ENCODE measurements at regions not wholly inside any gene's neighbourhood (a gene's known extent, or its start where the extent isn't known, plus 50 kb on each side); places are given as distances from the start of the nearest gene placed in this dataset.
"Not testable (repeated sequence)": the region's sequence is repeated elsewhere in the genome, so short reads cannot be mapped to it uniquely, and the experiment has no call there.

DNA sequence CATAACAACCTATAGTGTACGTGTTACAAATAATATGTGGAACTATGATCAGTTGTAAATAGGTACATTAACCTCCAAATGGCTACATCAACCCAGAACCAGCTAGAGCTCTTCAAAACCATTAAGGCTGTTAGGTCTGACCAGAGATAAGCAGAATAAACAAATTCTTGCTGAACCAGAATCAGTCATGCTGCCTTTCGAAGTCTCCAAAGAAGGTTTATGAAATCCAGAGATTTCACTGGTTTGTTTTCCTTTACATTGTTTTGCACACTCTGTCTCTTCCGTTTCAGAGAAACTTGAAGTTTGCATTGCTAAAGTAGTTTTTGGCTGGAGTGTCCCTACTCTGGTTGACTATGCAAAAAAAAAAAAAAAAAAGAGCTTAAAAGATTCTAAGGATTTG lies 177.3 kb upstream of the SLIT2 start:
- no peak overlapping the region for H3K27ac Mint-ChIP-seq
- DNase-seq: no peak
- Histone ChIP-seq H2AFZ (ENCODE audit: insufficient read depth, low read depth, low read length, poor library complexity, severe bottlenecking) (no peak overlapping the region), H3K9ac (ENCODE audit: insufficient read depth, low read length, poor library complexity, severe bottlenecking) (no peak overlapping the region), H3K27me3 (ENCODE audit: control insufficient read depth in 2 of 2, insufficient read depth in 2 of 2, low read length in 2 of 2) (no peaks in the 10 kb centered on the region), H3K9me3 (replicated peaks in 1 of 2; ENCODE audit: control insufficient read depth in 1 of 2, insufficient read depth in 1 of 2, low read length in 2 of 2) (peaks cover 0 to 3% of the 10 kb centered on the region in 2 donors), H3K36me3 (replicated peaks in 1 of 2; ENCODE audit: control insufficient read depth in 1 of 2, insufficient read depth in 2 of 2, low read length in 2 of 2) (no peaks in the 10 kb centered on the region), H3K79me2 (ENCODE audit: insufficient read depth, low read length) (no peaks in the 10 kb centered on the region), H3K4me1 (ENCODE audit: control insufficient read depth in 1 of 2, insufficient read depth in 2 of 2, low read length in 2 of 2) (no peaks in the 10 kb centered on the region), H3K4me3 (replicated peaks in 1 of 3; ENCODE audit: low read depth in 2 of 3, low read length in 3 of 3) (no peak overlapping the region), H3K27ac (ENCODE audit: low read depth in 1 of 2, low read length in 2 of 2) (no peak overlapping the region), H4K20me1 (ENCODE audit: insufficient read depth, low read length) (no peaks in the 10 kb centered on the region), H3K4me2 (replicated peaks; ENCODE audit: extremely low read depth, low read length, poor library complexity, severe bottlenecking) (no peak overlapping the region)
- H3K4me3 Mint-ChIP-seq: no peak overlapping the region
- WGBS (ENCODE audit: insufficient coverage): 100% methylated on average over 1 of the region's 3 CpGs
- intact Hi-C loops (cut with micrococcal nuclease): no loop called here
- no peaks in the 10 kb centered on the region for H3K4me1 Mint-ChIP-seq
- H3K27me3 Mint-ChIP-seq (ENCODE audit: low read depth in 3 of 3): peaks cover 0 to 1% (median 0%) of the 10 kb centered on the region in 3 donors
- H3K36me3 Mint-ChIP-seq: no peaks in the 10 kb centered on the region
- TF ChIP-seq, protein P1, sequence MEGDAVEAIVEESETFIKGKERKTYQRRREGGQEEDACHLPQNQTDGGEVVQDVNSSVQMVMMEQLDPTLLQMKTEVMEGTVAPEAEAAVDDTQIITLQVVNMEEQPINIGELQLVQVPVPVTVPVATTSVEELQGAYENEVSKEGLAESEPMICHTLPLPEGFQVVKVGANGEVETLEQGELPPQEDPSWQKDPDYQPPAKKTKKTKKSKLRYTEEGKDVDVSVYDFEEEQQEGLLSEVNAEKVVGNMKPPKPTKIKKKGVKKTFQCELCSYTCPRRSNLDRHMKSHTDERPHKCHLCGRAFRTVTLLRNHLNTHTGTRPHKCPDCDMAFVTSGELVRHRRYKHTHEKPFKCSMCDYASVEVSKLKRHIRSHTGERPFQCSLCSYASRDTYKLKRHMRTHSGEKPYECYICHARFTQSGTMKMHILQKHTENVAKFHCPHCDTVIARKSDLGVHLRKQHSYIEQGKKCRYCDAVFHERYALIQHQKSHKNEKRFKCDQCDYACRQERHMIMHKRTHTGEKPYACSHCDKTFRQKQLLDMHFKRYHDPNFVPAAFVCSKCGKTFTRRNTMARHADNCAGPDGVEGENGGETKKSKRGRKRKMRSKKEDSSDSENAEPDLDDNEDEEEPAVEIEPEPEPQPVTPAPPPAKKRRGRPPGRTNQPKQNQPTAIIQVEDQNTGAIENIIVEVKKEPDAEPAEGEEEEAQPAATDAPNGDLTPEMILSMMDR (IDR thresholded peaks at IDR 0.05): no peak
- H3K9me3 Mint-ChIP-seq: peaks cover 0 to 6% (median 3%) of the 10 kb centered on the region in 7 donors

DNA sequence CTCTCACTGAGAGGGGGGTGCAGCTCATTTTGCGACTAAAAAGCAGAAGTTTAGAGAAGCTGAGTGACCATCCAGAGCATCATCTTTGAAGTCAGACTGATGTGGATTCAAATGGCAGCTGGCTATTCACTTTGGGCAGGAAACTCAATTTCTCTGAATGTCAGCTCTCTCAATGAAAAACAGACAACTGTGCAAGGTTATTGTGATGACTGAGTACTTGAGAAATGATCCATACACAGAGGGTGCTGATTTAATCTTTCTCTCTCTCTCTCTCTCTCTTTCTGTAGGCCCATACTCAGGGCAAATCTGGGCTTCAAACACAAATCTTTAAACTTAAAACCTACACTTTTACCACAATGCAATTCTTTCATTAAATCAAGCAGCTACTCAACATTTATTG lies 185.8 kb upstream of the SLIT2 start:
- H3K4me2 ChIP-seq (replicated peaks; ENCODE audit: extremely low read depth, low read length, poor library complexity, severe bottlenecking): no peak overlapping the region
- no peak overlapping the region for H2AFZ ChIP-seq (ENCODE audit: insufficient read depth, low read depth, low read length, poor library complexity, severe bottlenecking)
- H3K27me3 ChIP-seq (ENCODE audit: control insufficient read depth in 2 of 2, insufficient read depth in 2 of 2, low read length in 2 of 2): no peaks in the 10 kb centered on the region
- H3K4me1 Mint-ChIP-seq: no peaks in the 10 kb centered on the region
- H3K27ac Mint-ChIP-seq: no peak overlapping the region
- H4K20me1 ChIP-seq (ENCODE audit: insufficient read depth, low read length): no peaks in the 10 kb centered on the region
- no peaks in the 10 kb centered on the region for H3K36me3 Mint-ChIP-seq
- H3K9me3 ChIP-seq (replicated peaks in 1 of 2; ENCODE audit: control insufficient read depth in 1 of 2, insufficient read depth in 1 of 2, low read length in 2 of 2): no peaks in the 10 kb centered on the region
- no peaks in the 10 kb centered on the region for H3K36me3 ChIP-seq (replicated peaks in 1 of 2; ENCODE audit: control insufficient read depth in 1 of 2, insufficient read depth in 2 of 2, low read length in 2 of 2)
- no peaks in the 10 kb centered on the region for H3K4me1 ChIP-seq (ENCODE audit: control insufficient read depth in 1 of 2, insufficient read depth in 2 of 2, low read length in 2 of 2)
- H3K9ac ChIP-seq (ENCODE audit: insufficient read depth, low read length, poor library complexity, severe bottlenecking): no peak overlapping the region
- no peak overlapping the region for H3K4me3 Mint-ChIP-seq
- intact Hi-C loops (cut with micrococcal nuclease): no loop called here
- no peak overlapping the region for H3K4me3 ChIP-seq (replicated peaks in 1 of 3; ENCODE audit: low read depth in 2 of 3, low read length in 3 of 3)
- H3K79me2 ChIP-seq (ENCODE audit: insufficient read depth, low read length): no peaks in the 10 kb centered on the region
- DNase-seq: no peak
- H3K27ac ChIP-seq (ENCODE audit: low read depth in 1 of 2, low read length in 2 of 2): no peak overlapping the region
- H3K27me3 Mint-ChIP-seq (ENCODE audit: low read depth in 3 of 3): no peaks in the 10 kb centered on the region
- 33% methylated on average over 1 of the region's 1 CpG for WGBS (ENCODE audit: insufficient coverage)
- peaks cover 0 to 5% (median 0%) of the 10 kb centered on the region in 7 donors for H3K9me3 Mint-ChIP-seq
- TF ChIP-seq, protein P1 (IDR thresholded peaks at IDR 0.05): no peak

DNA sequence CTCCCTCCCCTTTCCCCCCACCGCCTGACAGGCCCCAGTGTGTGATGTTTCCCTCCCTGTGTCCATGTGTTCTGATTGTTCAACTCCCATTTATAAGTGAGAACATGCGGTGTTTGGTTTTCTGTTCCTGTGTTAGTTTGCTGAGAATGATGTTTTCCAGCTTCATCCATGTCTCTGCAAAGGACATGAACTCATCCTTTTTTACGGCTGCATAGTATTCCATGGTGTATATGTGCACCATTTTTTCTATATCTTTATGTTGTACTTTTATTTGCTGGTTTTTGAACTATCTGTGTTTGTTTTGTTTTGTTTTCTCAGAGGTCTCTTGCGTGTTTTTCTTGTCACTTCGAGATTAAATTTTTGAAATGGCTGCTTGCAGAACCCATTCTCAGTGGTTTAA lies 188.8 kb upstream of the SLIT2 start:
- H2AFZ ChIP-seq (ENCODE audit: insufficient read depth, low read depth, low read length, poor library complexity, severe bottlenecking); H3K79me2 ChIP-seq (ENCODE audit: insufficient read depth, low read length); H3K36me3 ChIP-seq (replicated peaks in 1 of 2; ENCODE audit: control insufficient read depth in 1 of 2, insufficient read depth in 2 of 2, low read length in 2 of 2); DNase-seq; intact Hi-C loops (cut with micrococcal nuclease); H3K9ac ChIP-seq (ENCODE audit: insufficient read depth, low read length, poor library complexity, severe bottlenecking); H3K4me3 ChIP-seq (replicated peaks in 1 of 3; ENCODE audit: low read depth in 2 of 3, low read length in 3 of 3); H3K4me3 Mint-ChIP-seq; H3K4me2 ChIP-seq (replicated peaks; ENCODE audit: extremely low read depth, low read length, poor library complexity, severe bottlenecking); H3K27ac Mint-ChIP-seq; H3K9me3 Mint-ChIP-seq; H3K27ac ChIP-seq (ENCODE audit: low read depth in 1 of 2, low read length in 2 of 2); H3K9me3 ChIP-seq (replicated peaks in 1 of 2; ENCODE audit: control insufficient read depth in 1 of 2, insufficient read depth in 1 of 2, low read length in 2 of 2); H3K27me3 ChIP-seq (ENCODE audit: control insufficient read depth in 2 of 2, insufficient read depth in 2 of 2, low read length in 2 of 2); H3K4me1 Mint-ChIP-seq; H3K36me3 Mint-ChIP-seq; H3K4me1 ChIP-seq (ENCODE audit: control insufficient read depth in 1 of 2, insufficient read depth in 2 of 2, low read length in 2 of 2); H3K27me3 Mint-ChIP-seq (ENCODE audit: low read depth in 3 of 3); H4K20me1 ChIP-seq (ENCODE audit: insufficient read depth, low read length): not testable (repeated sequence)
- WGBS (ENCODE audit: insufficient coverage): 100% methylated on average over 1 of the region's 5 CpGs
